Kidney (tissue), 13 donors: ENCODE measurements at regions not wholly inside any gene's neighbourhood (a gene's known extent, or its start where the extent isn't known, plus 50 kb on each side); places are given as distances from the start of the nearest gene placed in this dataset.
"Not testable (repeated sequence)": the region's sequence is repeated elsewhere in the genome, so short reads cannot be mapped to it uniquely, and the experiment has no call there.

Experiments used
- DNase-seq, 5 donors: peaks; one replicate each; pipeline ENCODE4 v3.0.0-alpha.2; 2013 to 2020
- FAIRE-seq: peaks from 2 replicates; lab custom pipeline; 2012; peaks lifted over from hg19 to GRCh38; lab: Jason Lieb, UNC
- H3K27ac ChIP-seq, 2 donors: one replicate each; pipeline ENCODE4 v1.7.0; 2013; ENCODE audit warnings: low read depth in 2 of 2, low read length in 2 of 2, inconsistent platforms in 1 of 2
- H3K27me3 ChIP-seq: one replicate; pipeline ENCODE4 v1.7.1; 2013; ENCODE audit warnings: low read length, inconsistent platforms; ENCODE audit not compliant: control insufficient read depth, insufficient read depth
- H3K36me3 ChIP-seq, 3 donors: one replicate each; pipeline versions ENCODE4 v1.7.0 to v1.7.1; 2013; ENCODE audit warnings: low read length in 3 of 3, control low read depth in 1 of 3, inconsistent platforms in 1 of 3; ENCODE audit not compliant: insufficient read depth in 3 of 3, control insufficient read depth in 2 of 3
- H3K4me1 ChIP-seq, 3 donors: one replicate each; pipeline versions ENCODE4 v1.7.0 to v1.7.1; 2013; ENCODE audit warnings: low read length in 3 of 3, inconsistent platforms in 1 of 3, low read depth in 1 of 3; ENCODE audit not compliant: control insufficient read depth in 2 of 3, insufficient read depth in 2 of 3
- H3K4me3 ChIP-seq, 3 donors: one replicate each; pipeline versions ENCODE4 v1.7.0 to v1.8.1; 2013; ENCODE audit warnings: low read length in 3 of 3, control low read depth in 1 of 3, inconsistent platforms in 1 of 3
- H3K9ac ChIP-seq, 3 donors: one replicate each; pipeline versions ENCODE4 v1.7.0 to v1.7.1; 2013; ENCODE audit warnings: low read length in 3 of 3, control low read depth in 1 of 3, inconsistent platforms in 1 of 3
- H3K9me3 ChIP-seq, 3 donors: one replicate each; pipeline versions ENCODE4 v1.7.0 to v1.7.1; 2013; ENCODE audit warnings: low read length in 3 of 3, control low read depth in 1 of 3, inconsistent platforms in 1 of 3; ENCODE audit not compliant: control insufficient read depth in 2 of 3, insufficient read depth in 1 of 3
- intact Hi-C: fragments of 100-400 bp; cut with DNase I; formaldehyde crosslinking; loops from one replicate; pipeline ENCODE4 v1.11.1; 2022
- TF ChIP-seq, protein P1 (sequence below): IDR thresholded peaks from 3 replicates; pipeline ENCODE4 v1.5.1; 2012; ENCODE audit warnings: mild to moderate bottlenecking, moderate library complexity, borderline replicate concordance; ENCODE audit not compliant: insufficient read depth; ENCODE audit errors: extremely low read depth
- donor health status: control.
- donor health status: control.
- donor health status: control.
- donor health status: control.
- donor health status: control.
- donor health status: DM: yes; HTN: yes; CAD: no.
- donor health status: Normal renal cell carcinoma (clear cell type).

DNA sequence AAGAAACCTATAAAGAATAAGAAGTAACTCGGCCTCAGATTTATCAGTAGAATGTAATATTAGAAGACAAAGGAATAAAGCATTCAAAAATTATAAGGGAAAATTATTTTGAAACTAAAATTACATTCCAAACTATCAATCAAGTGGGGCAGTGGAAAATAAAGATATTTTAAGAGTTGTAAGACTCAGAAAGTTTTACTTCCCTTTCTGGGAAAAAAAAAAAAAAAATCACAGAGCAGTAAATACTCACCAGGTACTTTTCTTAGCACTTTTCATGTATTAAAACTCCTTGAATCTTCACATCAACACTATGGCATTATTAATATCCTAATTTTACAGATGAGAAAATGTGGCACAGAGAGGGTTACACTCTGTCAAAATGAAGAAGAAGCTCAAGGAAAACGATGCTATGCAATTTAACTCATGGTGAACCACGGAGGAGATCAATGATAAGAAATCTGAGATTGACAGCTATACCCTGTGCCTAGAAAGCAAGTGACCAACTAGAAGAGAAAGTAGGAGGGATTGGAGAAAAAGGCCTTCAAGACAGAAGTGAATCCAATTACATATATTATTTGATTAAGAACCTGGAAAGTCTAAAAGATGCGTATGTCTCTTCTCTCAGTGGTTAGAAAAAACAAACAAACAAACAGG, 238.9 kb upstream of the ID2 start:
- intact Hi-C loops, result no loop called here
- no peaks in the 10 kb centered on the region for H3K4me1 ChIP-seq
- H3K27ac ChIP-seq, result no peak overlapping the region
- TF ChIP-seq, protein P1, sequence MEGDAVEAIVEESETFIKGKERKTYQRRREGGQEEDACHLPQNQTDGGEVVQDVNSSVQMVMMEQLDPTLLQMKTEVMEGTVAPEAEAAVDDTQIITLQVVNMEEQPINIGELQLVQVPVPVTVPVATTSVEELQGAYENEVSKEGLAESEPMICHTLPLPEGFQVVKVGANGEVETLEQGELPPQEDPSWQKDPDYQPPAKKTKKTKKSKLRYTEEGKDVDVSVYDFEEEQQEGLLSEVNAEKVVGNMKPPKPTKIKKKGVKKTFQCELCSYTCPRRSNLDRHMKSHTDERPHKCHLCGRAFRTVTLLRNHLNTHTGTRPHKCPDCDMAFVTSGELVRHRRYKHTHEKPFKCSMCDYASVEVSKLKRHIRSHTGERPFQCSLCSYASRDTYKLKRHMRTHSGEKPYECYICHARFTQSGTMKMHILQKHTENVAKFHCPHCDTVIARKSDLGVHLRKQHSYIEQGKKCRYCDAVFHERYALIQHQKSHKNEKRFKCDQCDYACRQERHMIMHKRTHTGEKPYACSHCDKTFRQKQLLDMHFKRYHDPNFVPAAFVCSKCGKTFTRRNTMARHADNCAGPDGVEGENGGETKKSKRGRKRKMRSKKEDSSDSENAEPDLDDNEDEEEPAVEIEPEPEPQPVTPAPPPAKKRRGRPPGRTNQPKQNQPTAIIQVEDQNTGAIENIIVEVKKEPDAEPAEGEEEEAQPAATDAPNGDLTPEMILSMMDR, result no peak
- FAIRE-seq (no peak), DNase-seq (no peak)
- H3K4me3 ChIP-seq, result no peak overlapping the region
- H3K27me3 ChIP-seq, result no peaks in the 10 kb centered on the region
- no peaks in the 10 kb centered on the region for H3K9me3 ChIP-seq
- no peak overlapping the region for H3K9ac ChIP-seq
- H3K36me3 ChIP-seq, result no peaks in the 10 kb centered on the region

DNA sequence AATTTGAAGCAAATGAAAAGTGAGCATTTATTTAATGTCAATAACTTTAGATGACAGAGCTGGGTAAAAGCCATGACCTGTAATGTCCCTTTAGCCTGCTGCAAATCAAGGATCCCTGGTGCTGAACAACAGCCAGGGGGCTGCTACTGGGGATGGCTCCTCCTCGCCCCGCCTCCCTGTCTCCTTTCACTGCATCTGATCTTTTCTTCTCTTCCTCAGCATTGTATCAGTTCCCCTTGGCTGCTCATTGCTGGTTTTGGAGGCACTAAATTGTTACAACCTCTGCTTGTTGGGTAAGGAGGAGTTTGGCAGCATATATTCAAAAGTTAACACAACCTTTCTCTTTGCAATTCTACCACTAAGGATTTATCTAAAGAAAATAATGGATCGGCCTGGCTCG, 236.3 kb upstream of the ID2 start:
- Histone ChIP-seq H3K27ac (no peak overlapping the region), H3K9me3 (no peaks in the 10 kb centered on the region), H3K4me3 (no peak overlapping the region), H3K27me3 (no peaks in the 10 kb centered on the region), H3K36me3 (no peaks in the 10 kb centered on the region), H3K4me1 (no peaks in the 10 kb centered on the region), H3K9ac (no peak overlapping the region)
- TF ChIP-seq, protein P1, result no peak
- intact Hi-C loops, result no loop called here
- FAIRE-seq (no peak), DNase-seq (peak in 1 of 5 donors; percentile 11)

DNA sequence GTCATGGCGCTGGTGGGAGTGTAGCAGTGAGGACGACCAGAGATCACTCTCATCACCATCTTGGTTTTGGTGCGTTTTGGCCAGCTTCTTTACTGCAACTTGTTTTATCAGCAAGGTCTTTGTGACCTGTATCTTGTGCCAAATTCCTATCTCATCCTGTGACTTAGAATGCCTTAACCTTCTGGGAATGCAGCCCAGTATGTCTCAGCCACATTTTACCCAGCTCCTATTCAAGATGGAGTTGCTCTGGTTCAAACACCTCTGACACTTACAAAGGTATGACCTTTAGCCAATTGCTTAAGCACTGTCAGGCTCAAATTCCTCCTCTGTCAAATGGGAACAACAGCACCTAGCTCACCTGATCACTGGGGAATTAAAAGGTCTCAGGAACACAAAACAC, 235.1 kb upstream of the ID2 start:
- intact Hi-C loops, FAIRE-seq, H3K4me3 ChIP-seq, DNase-seq, H3K27ac ChIP-seq, H3K9me3 ChIP-seq, H3K9ac ChIP-seq, H3K27me3 ChIP-seq, H3K4me1 ChIP-seq, H3K36me3 ChIP-seq: not testable (repeated sequence)

- no peak overlapping the region for H3K4me3 ChIP-seq
- H3K27ac ChIP-seq, result no peak overlapping the region
- H3K9me3 ChIP-seq, result no peaks in the 10 kb centered on the region
- no peaks in the 10 kb centered on the region for H3K4me1 ChIP-seq
- no peak for FAIRE-seq
- TF ChIP-seq, protein P1, result no peak
- H3K27me3 ChIP-seq, result no peaks in the 10 kb centered on the region
- H3K9ac ChIP-seq, result no peak overlapping the region
- no peaks in the 10 kb centered on the region for H3K36me3 ChIP-seq
- DNase-seq, result no peak
- intact Hi-C loops, result no loop called here
Observed at GRCh38 chr2:8447610-8448221, 234.1 kb upstream of the ID2 start.
